ENCODE measurements at regions not wholly inside any gene's neighbourhood (a gene's known extent, or its start where the extent isn't known, plus 50 kb on each side); places are given as distances from the start of the nearest gene placed in this dataset.

GRCh38 chr5:68438876-68439275 lies 223.3 kb downstream of the PIK3R1 start:
- no peak for TF ChIP-seq POLR2AphosphoS5 (IDR thresholded peaks at IDR 0.05; ENCODE audit: low read depth, low read length)
- TF ChIP-seq CTCF (IDR thresholded peaks at IDR 0.05 in 2 of 3, conservative IDR thresholded peaks at IDR 0.05 in 1 of 3; ENCODE audit: borderline replicate concordance in 1 of 3, insufficient read depth in 1 of 3, low read depth in 2 of 3, low read length in 2 of 3) = no peak
- TF ChIP-seq YY1 (IDR thresholded peaks at IDR 0.05; ENCODE audit: extremely low read depth, insufficient replicate concordance, low read depth, low read length) = no peak
- no peak for TF ChIP-seq SIN3A (IDR thresholded peaks at IDR 0.05; ENCODE audit: low read depth)
- no peak for TF ChIP-seq RAD21 (IDR thresholded peaks at IDR 0.05; ENCODE audit: low read depth)
- TF ChIP-seq CBX3 (IDR thresholded peaks at IDR 0.05; ENCODE audit: low read depth) = no peak
- no peak for TF ChIP-seq EZH2 (IDR thresholded peaks at IDR 0.05)
- no peak for TF ChIP-seq REST (IDR thresholded peaks at IDR 0.05; ENCODE audit: low read depth)

All from HCT116 (cell line).